Stomach (tissue), 8 donors: ENCODE measurements at regions not wholly inside any gene's neighbourhood (a gene's known extent, or its start where the extent isn't known, plus 50 kb on each side); places are given as distances from the start of the nearest gene placed in this dataset.

ENCODE experiments used
- DNase-seq, 2 donors: peaks; one replicate each; pipeline versions ENCODE4 v3.0.0 to v3.0.0-alpha.2; 2013 to 2019
- H3K27ac ChIP-seq, 5 donors: fragments of 200-600 bp in 4 of 5; sonication (generic) in 4 of 5; one replicate each; pipeline ENCODE4 v1.5.1; 2013 to 2019; ENCODE audit warnings: mild to moderate bottlenecking in 1 of 5, moderate library complexity in 1 of 5
- H3K27me3 ChIP-seq, 3 donors: fragments of 200-600 bp; sonication (generic); one replicate each; pipeline ENCODE4 v1.5.1; 2017 to 2019; ENCODE audit warnings: mixed run types in 1 of 3
- H3K36me3 ChIP-seq, 4 donors: fragments of 200-600 bp; sonication (generic); 1 replicate in 3 of 4; 2 replicates in 1 of 4; pipeline ENCODE4 v1.5.1; 2016 to 2019
- H3K4me1 ChIP-seq, 4 donors: fragments of 200-600 bp; sonication (generic); one replicate each; pipeline ENCODE4 v1.5.1; 2016 to 2019
- H3K4me3 ChIP-seq, 4 donors: fragments of 200-600 bp; sonication (generic) in 3 of 4; one replicate each; pipeline ENCODE4 v1.5.1; 2016 to 2019; ENCODE audit warnings: mild to moderate bottlenecking in 1 of 4
- H3K9me3 ChIP-seq, 4 donors: fragments of 200-600 bp; sonication (generic); one replicate each; pipeline ENCODE4 v1.5.1; 2016 to 2019
- CTCF ChIP-seq, 7 experiments: fragments of 450-650 bp in 4 of 7; fragments of 200-600 bp in 3 of 7; sonication (generic) in 3 of 7; IDR thresholded peaks; one replicate each; pipeline ENCODE4 v1.5.1; 2016 to 2019; ENCODE audit warnings: antibody characterized with exemption in 7 of 7, control low read depth in 2 of 7, mild to moderate bottlenecking in 1 of 7
- EP300 ChIP-seq: sonication (generic); formaldehyde crosslinking; IDR thresholded peaks from one replicate; pipeline ENCODE4 v1.6.1; 2017; ENCODE audit warnings: antibody characterized with exemption
- POLR2A ChIP-seq, 4 donors: fragments of 450-650 bp; IDR thresholded peaks; one replicate each; pipeline ENCODE4 v1.6.1; 2016; ENCODE audit warnings: antibody characterized with exemption in 4 of 4, control low read depth in 2 of 4, mild to moderate bottlenecking in 1 of 4, moderate library complexity in 1 of 4
- POLR2AphosphoS5 ChIP-seq, 3 donors: sonication (generic); formaldehyde crosslinking; IDR thresholded peaks; one replicate each; pipeline ENCODE4 v1.6.1; 2016; ENCODE audit warnings: antibody characterized with exemption in 3 of 3
- WGBS, 5 donors: extraction: QIAGEN DNeasy Blood & Tissue Kit in 3 of 5; methylation state at CpG; one replicate each; pipeline versions ENCODE4 v1.1.5 to v1.1.7; 2013 to 2018; 5-methylcytosine and 5-hydroxymethylcytosine counted together
- intact Hi-C: fragments of 100-400 bp; cut with DNase I; formaldehyde crosslinking; loops from one replicate; pipeline ENCODE4 v1.15.1; 2023; ENCODE audit warnings: low total_unique reads
- donor health status: healthy with polysubstance abuse.
- donor health status: Bipolar disorder and iron deficiency.
- donor health status: healthy.

- H3K27ac ChIP-seq, result no peak overlapping the region
These were observed 641.1 kb downstream of the DIAPH3 start for GRCh38 chr13:59522652-59523051.

GRCh38 chr13:59527500-59527899, 636.2 kb downstream of the DIAPH3 start:
- Histone ChIP-seq H3K4me3 (no peak overlapping the region), H3K9me3 (no peaks in the 10 kb centered on the region), H3K27me3 (no peaks in the 10 kb centered on the region), H3K4me1 (peaks cover 4 to 23% (median 13%) of the 10 kb centered on the region in 4 donors), H3K27ac (no peak overlapping the region), H3K36me3 (no peaks in the 10 kb centered on the region)
- DNase-seq, result no peak
- 81 to 89% (median 82%) methylated on average over 3 of the region's 3 CpGs for WGBS, 5 donors
- intact Hi-C loops, result no loop called here
- no peak for TF ChIP-seq EP300
- no peak for TF ChIP-seq CTCF (IDR thresholded peaks at IDR 0.05)

More at GRCh38 chr13:59522652-59523051, 641.1 kb downstream of the DIAPH3 start:
- no peaks in the 10 kb centered on the region for H3K36me3 ChIP-seq
- no peak for DNase-seq
- no peaks in the 10 kb centered on the region for H3K4me1 ChIP-seq
- no peak for TF ChIP-seq EP300
- H3K9me3 ChIP-seq, result no peaks in the 10 kb centered on the region
- intact Hi-C loops, result no loop called here
- H3K4me3 ChIP-seq, result no peak overlapping the region
- no peaks in the 10 kb centered on the region for H3K27me3 ChIP-seq

- DNase-seq, result peak; percentile 67 to 89
- intact Hi-C loops, result no loop called here
- H3K4me3 ChIP-seq, result no peak overlapping the region
- no peaks in the 10 kb centered on the region for H3K27me3 ChIP-seq
- peaks cover 8 to 33% (median 19%) of the 10 kb centered on the region in 4 donors for H3K4me1 ChIP-seq
- H3K27ac ChIP-seq, result peak overlapping the region in 3 of 5 donors; percentile 37 to 55 (median 50)
- TF ChIP-seq CTCF (IDR thresholded peaks at IDR 0.05) (no peak), EP300 (no peak), POLR2AphosphoS5 (IDR thresholded peaks at IDR 0.05) (no peak), POLR2A (IDR thresholded peaks at IDR 0.05) (no peak)
- no peaks in the 10 kb centered on the region for H3K9me3 ChIP-seq
- WGBS, 5 donors, result 10 to 15% (median 11%) methylated on average over 9 of the region's 9 CpGs
- H3K36me3 ChIP-seq, result no peaks in the 10 kb centered on the region
These were observed 632.1 kb downstream of the DIAPH3 start for GRCh38 chr13:59531571-59532091.

- no peaks in the 10 kb centered on the region for H3K27me3 ChIP-seq
- H3K9me3 ChIP-seq, result no peaks in the 10 kb centered on the region
- no peak overlapping the region for H3K4me3 ChIP-seq
- peaks cover 8 to 33% (median 19%) of the 10 kb centered on the region in 4 donors for H3K4me1 ChIP-seq
- DNase-seq, result no peak
- peak overlapping the region in 1 of 5 donors; percentile 55 for H3K27ac ChIP-seq
- 73 to 87% (median 79%) methylated on average over 2 of the region's 2 CpGs for WGBS, 5 donors
- intact Hi-C loops, result no loop called here
- no peaks in the 10 kb centered on the region for H3K36me3 ChIP-seq
- TF ChIP-seq CTCF (IDR thresholded peaks at IDR 0.05) (no peak), POLR2A (IDR thresholded peaks at IDR 0.05) (no peak), EP300 (no peak), POLR2AphosphoS5 (IDR thresholded peaks at IDR 0.05) (no peak)
These were observed 631.3 kb downstream of the DIAPH3 start for GRCh38 chr13:59532405-59532804.
